GM12878 (cell line): ENCODE measurements at regions not wholly inside any gene's neighbourhood (a gene's known extent, or its start where the extent isn't known, plus 50 kb on each side); places are given as distances from the start of the nearest gene placed in this dataset.
"Not testable (repeated sequence)": the region's sequence is repeated elsewhere in the genome, so short reads cannot be mapped to it uniquely, and the experiment has no call there.

Experiments
- ATAC-seq: fragments of 200-7000 bp; cut with Tn5 transposase; 3 replicates; pipeline ENCODE4 v1.9.1; 2020; ENCODE audit warnings: mild to moderate bottlenecking, moderate library complexity
- BruUV-seq: library from RNA; stranded (reverse); fragments of 400-500 nt; replicated peaks from 2 replicates; lab custom pipeline; 2021; lab: Mats Ljungman, UMichigan
- CTCF ChIA-PET: fragments of 300-600 bp; sonication (Branson Sonifier 250); formaldehyde crosslinking; extraction: SDS; loops from one replicate; lab custom pipeline; 2021; ENCODE audit warnings: inconsistent platforms; lab: Yijun Ruan, JAX
- POLR2A ChIA-PET: fragments of 350-600 bp; formaldehyde crosslinking; extraction: SDS; loops from one replicate; lab custom pipeline; 2021; ENCODE audit warnings: inconsistent platforms; lab: Charles Lee
- RAD21 ChIA-PET: fragments of 300-600 bp; sonication (Branson Sonifier 250); formaldehyde crosslinking; loops from one replicate; lab custom pipeline; 2023; ENCODE audit warnings: antibody characterized with exemption; ENCODE audit not compliant: unreplicated experiment; lab: Charles Lee
- SMC1A ChIA-PET: fragments of 300-600 bp; sonication (Branson Sonifier 250); formaldehyde crosslinking; loops from one replicate; lab custom pipeline; 2023; ENCODE audit not compliant: unreplicated experiment, uncharacterized antibody; lab: Charles Lee
- DNase-seq: peaks from one replicate; pipeline ENCODE4 v3.0.0-alpha.2; 2011; ENCODE audit warnings: low read depth, low spot score
- FAIRE-seq: peaks from 3 replicates; lab custom pipeline; 2011; peaks lifted over from hg19 to GRCh38; lab: Jason Lieb, UNC
- H2AFZ ChIP-seq: 2 replicates; pipeline ENCODE4 v1.6.0; 2011; ENCODE audit warnings: low read depth, low read length, control low read depth; ENCODE audit not compliant: control insufficient read depth
- H3K27ac ChIP-seq: 2 replicates; pipeline ENCODE4 v1.5.1; 2011; ENCODE audit warnings: control low read depth; ENCODE audit not compliant: control insufficient read depth, insufficient read depth
- H3K27me3 ChIP-seq, 2 experiments: replicated peaks in 1 of 2; 2 replicates each; pipeline versions ENCODE4 v1.6.0 to v1.6.1; 2011; ENCODE audit warnings: low read length in 1 of 2; ENCODE audit not compliant: control insufficient read depth in 2 of 2, insufficient read depth in 2 of 2
- H3K36me3 ChIP-seq, 2 experiments: 2 replicates each; pipeline ENCODE4 v1.5.1; 2011; ENCODE audit warnings: low read length in 1 of 2; ENCODE audit not compliant: control insufficient read depth in 2 of 2, insufficient read depth in 2 of 2
- H3K4me1 ChIP-seq: 2 replicates; pipeline ENCODE4 v1.6.1; 2011; ENCODE audit warnings: mild to moderate bottlenecking, low read length, moderate library complexity, mixed read lengths; ENCODE audit not compliant: control insufficient read depth, insufficient read depth
- H3K4me2 ChIP-seq: 2 replicates; pipeline ENCODE4 v1.6.0; 2011; ENCODE audit warnings: control low read depth; ENCODE audit not compliant: control insufficient read depth, insufficient read depth
- H3K4me3 ChIP-seq: fragments of 200-600 bp; sonication (generic); 2 replicates; pipeline ENCODE4 v1.5.1; 2016
- H3K79me2 ChIP-seq: 2 replicates; pipeline ENCODE4 v1.6.0; 2011; ENCODE audit warnings: low read length; ENCODE audit not compliant: control insufficient read depth, insufficient read depth
- H3K9ac ChIP-seq: 2 replicates; pipeline ENCODE4 v1.8.0; 2011; ENCODE audit warnings: low read length, control low read depth, mixed read lengths; ENCODE audit not compliant: control insufficient read depth, insufficient read depth
- H3K9me3 ChIP-seq: replicated peaks from 3 replicates; pipeline ENCODE4 v1.5.1; 2011; ENCODE audit warnings: mild to moderate bottlenecking, low read length; ENCODE audit not compliant: control insufficient read depth, insufficient read depth
- H4K20me1 ChIP-seq: 2 replicates; pipeline ENCODE4 v1.6.0; 2011; ENCODE audit not compliant: control insufficient read depth, insufficient read depth
- CHD1 ChIP-seq: IDR thresholded peaks from 2 replicates; pipeline ENCODE4 v1.6.1; 2012; ENCODE audit warnings: low read depth, low read length, improper control_type of control experiment
- NFYA ChIP-seq: IDR thresholded peaks from 2 replicates; pipeline ENCODE4 v1.6.1; 2011; ENCODE audit warnings: low read depth, mild to moderate bottlenecking, low read length, improper control_type of control experiment, borderline replicate concordance
- SMARCA5 ChIP-seq: fragments of 450-650 bp; IDR thresholded peaks from 2 replicates; pipeline ENCODE4 v1.6.1; 2017; ENCODE audit warnings: mild to moderate bottlenecking
- WGBS: methylation state at CpG from one replicate; pipeline ENCODE4 v1.1.6; 2016; ENCODE audit warnings: low lambda C conversion rate; ENCODE audit not compliant: insufficient replicate concordance, insufficient coverage; ENCODE audit errors: missing lambda C conversion rate; 5-methylcytosine and 5-hydroxymethylcytosine counted together
- in situ Hi-C: fragments of 300-500 bp; cut with MboI; formaldehyde crosslinking; loops from 9 replicates; pipeline ENCODE4 v1.14.3; 2018; ENCODE audit warnings: mixed read lengths
- intact Hi-C: fragments of 100-400 bp; cut with micrococcal nuclease; formaldehyde crosslinking; loops from one replicate; pipeline ENCODE4 v1.14.2; 2022; ENCODE audit not compliant: unreplicated experiment

DNA sequence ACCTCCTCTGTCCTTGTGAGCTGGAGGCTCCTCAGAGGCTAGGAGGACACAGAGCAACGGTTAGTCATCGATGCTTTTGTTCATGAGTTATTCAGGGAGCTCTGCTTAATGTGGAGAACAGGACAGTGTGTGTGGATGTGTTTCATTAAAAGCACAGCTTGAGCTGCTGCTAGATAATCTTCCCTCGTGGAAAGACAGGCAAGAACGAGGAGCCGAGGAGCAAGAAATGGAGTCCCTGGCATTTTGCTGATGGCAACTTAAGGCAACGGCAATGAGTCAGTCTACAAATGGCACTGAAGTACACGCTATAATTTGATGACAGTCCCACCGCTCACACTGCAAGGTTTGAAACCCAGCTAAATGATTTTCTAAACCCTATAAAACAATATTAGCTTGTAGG is 106.2 kb downstream of the IGLL1 start (continued):
- no peak for TF ChIP-seq NFYA

DNA sequence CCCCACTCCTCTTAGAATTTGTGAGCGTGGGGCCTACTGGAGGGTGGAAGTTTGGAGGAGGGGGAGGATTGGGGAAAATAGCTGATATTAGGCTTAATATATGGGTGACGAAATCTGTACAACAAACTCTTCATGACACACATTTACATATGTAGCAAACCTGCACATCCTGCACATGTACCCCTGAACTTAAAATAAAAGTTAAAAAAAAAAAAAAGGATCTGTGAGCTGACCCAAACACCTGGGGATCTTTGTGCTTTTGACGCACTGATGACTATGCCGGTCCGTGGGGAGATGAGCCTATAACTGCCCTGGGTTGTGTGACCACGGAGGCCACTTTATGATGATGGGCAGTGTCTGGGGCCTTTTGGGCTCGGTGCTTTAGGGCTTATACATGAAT is 107.7 kb downstream of the IGLL1 start:
- WGBS: 7% methylated on average over 7 of the region's 7 CpGs
- H3K9me3 ChIP-seq, H3K9ac ChIP-seq, FAIRE-seq, CTCF ChIA-PET, H2AFZ ChIP-seq, H3K36me3 ChIP-seq, H3K27ac ChIP-seq, H3K79me2 ChIP-seq, ATAC-seq, H3K4me3 ChIP-seq, POLR2A ChIA-PET, intact Hi-C loops, DNase-seq, BruUV-seq, H3K4me1 ChIP-seq, H4K20me1 ChIP-seq, RAD21 ChIA-PET, in situ Hi-C loops, H3K4me2 ChIP-seq, H3K27me3 ChIP-seq: not testable (repeated sequence)
- SMC1A ChIA-PET: interaction anchor here (0.6 kb wide), 1 partner anchor 1304 kb away, joined by 3 read pairs; no protein-coding TSS in a partner anchor

DNA sequence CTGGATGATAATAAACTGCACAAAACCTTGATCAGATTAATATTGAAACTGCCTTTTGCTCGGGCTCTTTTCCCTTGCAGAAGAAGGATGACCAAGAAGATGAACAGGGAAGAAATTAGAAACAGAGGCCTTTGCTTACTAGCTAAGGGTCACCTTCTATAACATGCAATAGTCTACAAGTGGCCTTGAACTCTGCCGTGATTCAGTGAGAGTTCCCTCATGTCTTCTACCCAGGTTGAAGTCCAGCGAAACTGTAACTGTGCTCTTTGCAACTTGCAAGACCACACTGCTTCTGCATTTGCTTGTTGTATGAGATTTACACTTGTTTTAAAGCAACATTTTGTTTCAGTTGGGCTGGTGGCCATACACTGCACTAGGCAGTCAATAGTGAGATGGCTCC is 108.4 kb downstream of the IGLL1 start:
- ATAC-seq: no peak
- Histone ChIP-seq H3K9me3 (no peaks in the 10 kb centered on the region), H3K4me3 (no peak overlapping the region), H3K9ac (no peak overlapping the region), H3K36me3 (no peaks in the 10 kb centered on the region), H3K4me1 (no peaks in the 10 kb centered on the region), H3K27me3 (peaks cover 0 to 2% of the 10 kb centered on the region in 2 experiments; a peak in 3 of 4 replicates), H3K4me2 (no peak overlapping the region)
- CTCF ChIA-PET: no interaction called here
- intact Hi-C loops: no loop called here
- POLR2A ChIA-PET: no interaction called here
- TF ChIP-seq SMARCA5 (no peak), CHD1 (no peak)
- TF ChIP-seq, all 136 proteins: peak for 0
- BruUV-seq: no TSS peak
- ChIA-PET RAD21 (no interaction called here), SMC1A (no interaction called here)
- Histone ChIP-seq H4K20me1 (no peaks in the 10 kb centered on the region), H3K79me2 (no peaks in the 10 kb centered on the region), H2AFZ (no peak overlapping the region), H3K27ac (no peak overlapping the region)
- in situ Hi-C loops: no loop called here
- FAIRE-seq (no peak), DNase-seq (no peak)
- 21% methylated on average over 3 of the region's 3 CpGs for WGBS
